Trophoblast cell (in vitro differentiated cells and primary cell): ENCODE measurements at regions not wholly inside any gene's neighbourhood (a gene's known extent, or its start where the extent isn't known, plus 50 kb on each side); places are given as distances from the start of the nearest gene placed in this dataset.

Source experiments
- DNase-seq, 2 donors: peaks; one replicate each; pipeline ENCODE4 v3.0.0-alpha.2; 2016
- H2AFZ ChIP-seq: 2 replicates; pipeline ENCODE4 v1.6.1; 2013; ENCODE audit warnings: low read length, moderate library complexity, mild to moderate bottlenecking; ENCODE audit not compliant: insufficient read depth, poor library complexity
- H2AK5ac ChIP-seq: 2 replicates; pipeline ENCODE4 v1.6.1; 2013; ENCODE audit warnings: mild to moderate bottlenecking, low read length
- H2BK120ac ChIP-seq: 2 replicates; pipeline ENCODE4 v1.6.1; 2013; ENCODE audit warnings: low read length, mild to moderate bottlenecking, moderate library complexity; ENCODE audit not compliant: insufficient read depth, poor library complexity
- H2BK12ac ChIP-seq: 2 replicates; pipeline ENCODE4 v1.6.1; 2013; ENCODE audit warnings: mild to moderate bottlenecking, low read length, moderate library complexity
- H2BK5ac ChIP-seq: 2 replicates; pipeline ENCODE4 v1.6.1; 2013; ENCODE audit warnings: low read length, low read depth, moderate library complexity, mild to moderate bottlenecking; ENCODE audit not compliant: poor library complexity
- H3K14ac ChIP-seq: 2 replicates; pipeline ENCODE4 v1.6.1; 2013; ENCODE audit warnings: mild to moderate bottlenecking, low read length
- H3K18ac ChIP-seq: 2 replicates; pipeline ENCODE4 v1.6.1; 2013; ENCODE audit warnings: mild to moderate bottlenecking, low read length
- H3K23ac ChIP-seq: 2 replicates; pipeline ENCODE4 v1.6.1; 2013; ENCODE audit warnings: low read length
- H3K27ac ChIP-seq: 2 replicates; pipeline ENCODE4 v1.5.1; 2013; ENCODE audit warnings: low read depth, mild to moderate bottlenecking, inconsistent platforms, low read length, moderate library complexity
- H3K27me3 ChIP-seq: 2 replicates; pipeline ENCODE4 v1.6.1; 2013; ENCODE audit warnings: inconsistent platforms, mild to moderate bottlenecking, low read length, moderate library complexity; ENCODE audit not compliant: insufficient read depth
- H3K36me3 ChIP-seq, 2 experiments: 1 replicate in 1 of 2; 2 replicates in 1 of 2; pipeline ENCODE4 v1.6.1; 2013; ENCODE audit warnings: low read length in 2 of 2, mild to moderate bottlenecking in 2 of 2, moderate library complexity in 1 of 2; ENCODE audit not compliant: insufficient read depth in 2 of 2, control insufficient read depth in 1 of 2
- H3K4ac ChIP-seq: 2 replicates; pipeline ENCODE4 v1.6.1; 2013; ENCODE audit warnings: low read depth, mild to moderate bottlenecking, low read length, moderate library complexity
- H3K4me1 ChIP-seq, 2 experiments: 1 replicate in 1 of 2; 2 replicates in 1 of 2; pipeline ENCODE4 v1.6.1; 2013; ENCODE audit warnings: low read length in 2 of 2, mild to moderate bottlenecking in 2 of 2, moderate library complexity in 1 of 2; ENCODE audit not compliant: insufficient read depth in 2 of 2, control insufficient read depth in 1 of 2
- H3K4me2 ChIP-seq: 2 replicates; pipeline ENCODE4 v1.6.1; 2013; ENCODE audit warnings: inconsistent platforms, mild to moderate bottlenecking, low read length, moderate library complexity
- H3K4me3 ChIP-seq: 2 replicates; pipeline ENCODE4 v1.5.1; 2013; ENCODE audit warnings: mild to moderate bottlenecking, low read depth, low read length, inconsistent platforms
- H3K79me1 ChIP-seq: one replicate; pipeline ENCODE4 v1.6.1; 2013; ENCODE audit warnings: low read length
- H3K79me2 ChIP-seq: 2 replicates; pipeline ENCODE4 v1.6.1; 2013; ENCODE audit warnings: low read length, mild to moderate bottlenecking; ENCODE audit not compliant: control insufficient read depth, insufficient read depth, poor library complexity
- H3K9ac ChIP-seq: 2 replicates; pipeline ENCODE4 v1.6.1; 2013; ENCODE audit warnings: mild to moderate bottlenecking, low read length
- H3K9me3 ChIP-seq: 2 replicates; pipeline ENCODE4 v1.6.1; 2013; ENCODE audit warnings: low read depth, mild to moderate bottlenecking, control low read depth, inconsistent platforms, low read length; ENCODE audit not compliant: insufficient read depth
- H4K12ac ChIP-seq: 2 replicates; pipeline ENCODE4 v1.6.1; 2013; ENCODE audit warnings: low read depth, mild to moderate bottlenecking, low read length, moderate library complexity
- H4K8ac ChIP-seq: 2 replicates; pipeline ENCODE4 v1.6.1; 2013; ENCODE audit warnings: low read depth, mild to moderate bottlenecking, low read length, moderate library complexity
- H4K91ac ChIP-seq: one replicate; pipeline ENCODE4 v1.6.1; 2013; ENCODE audit warnings: low read depth, mild to moderate bottlenecking, low read length, moderate library complexity
- WGBS: extraction: QIAGEN DNeasy Blood & Tissue Kit; methylation state at CpG from one replicate; pipeline ENCODE4 v1.1.7; 2013; ENCODE audit warnings: missing lambda C conversion rate; ENCODE audit not compliant: insufficient read length, insufficient coverage; ENCODE audit errors: extremely low coverage; 5-methylcytosine and 5-hydroxymethylcytosine counted together

DNA sequence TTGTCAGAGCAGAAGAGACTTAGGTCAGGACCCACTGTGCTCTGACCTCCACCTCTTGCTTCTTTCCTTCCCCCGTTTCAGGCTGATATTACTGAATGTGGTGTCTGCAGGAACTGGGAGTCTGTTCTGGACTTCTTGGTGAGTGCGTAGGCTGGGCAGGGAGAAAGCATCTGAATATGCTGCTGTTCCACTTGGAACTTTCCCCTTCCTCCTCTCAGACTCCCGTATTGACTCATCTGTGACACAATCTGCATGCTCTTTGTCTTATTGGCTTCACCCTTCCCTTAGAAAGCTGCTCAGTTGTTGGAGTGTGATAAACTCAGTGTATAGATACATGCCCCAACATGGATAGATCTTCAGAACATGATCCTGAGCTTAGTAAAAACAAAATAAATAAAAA lies 137.6 kb upstream of the HABP2 start:
- Histone ChIP-seq H4K12ac (no peak overlapping the region), H3K27me3 (no peaks in the 10 kb centered on the region), H3K9ac (no peak overlapping the region), H2AFZ (no peak overlapping the region), H3K14ac (no peak overlapping the region), H3K4me3 (no peak overlapping the region), H3K79me2 (no peaks in the 10 kb centered on the region), H2BK120ac (no peak overlapping the region), H2BK5ac (no peak overlapping the region), H2AK5ac (no peak overlapping the region), H3K4me1 (peaks cover 7 to 9% of the 10 kb centered on the region in 2 experiments), H4K91ac (no peak overlapping the region), H3K4me2 (no peak overlapping the region), H3K79me1 (peaks cover 3% of the 10 kb centered on the region), H4K8ac (no peak overlapping the region), H2BK12ac (no peak overlapping the region), H3K18ac (no peak overlapping the region), H3K27ac (no peak overlapping the region), H3K9me3 (peaks cover 2% of the 10 kb centered on the region), H3K23ac (no peak overlapping the region), H3K36me3 (peaks cover 0 to 2% of the 10 kb centered on the region in 2 experiments), H3K4ac (no peak overlapping the region)
- DNase-seq: peak; percentile 65 to 76
- no CpG with 5 or more reads among the region's 3 CpGs for WGBS

DNA sequence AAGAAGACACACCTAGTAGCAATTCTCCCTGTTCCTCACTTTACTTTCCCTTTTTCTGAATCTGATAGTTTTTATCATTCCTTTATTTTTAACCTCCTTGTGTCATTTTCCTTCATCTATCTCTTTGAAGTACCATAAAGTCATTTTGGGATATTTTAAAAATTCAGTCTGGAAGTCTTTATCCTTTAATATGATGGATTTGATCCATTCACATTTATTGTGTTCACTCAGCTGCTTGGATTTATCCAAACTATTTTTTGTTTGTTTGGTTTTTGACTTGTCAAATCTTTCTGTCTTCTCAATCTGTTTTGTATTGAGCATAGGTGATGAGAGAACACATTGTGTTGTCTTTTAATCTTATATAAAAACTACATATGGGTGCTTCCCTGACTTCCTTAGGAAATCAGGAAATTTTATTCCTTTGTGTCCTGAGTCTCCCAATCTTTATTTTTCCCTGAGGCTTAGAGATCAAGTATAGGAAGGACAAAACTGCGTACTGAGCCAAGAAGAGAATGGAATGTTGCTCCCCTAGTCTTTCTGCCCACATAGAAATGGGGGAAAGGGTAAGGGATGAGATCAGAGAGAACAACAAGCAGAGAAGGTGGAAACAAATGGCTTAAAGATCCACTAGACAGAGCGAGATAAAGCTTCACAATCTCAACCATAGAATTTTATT lies 132.7 kb upstream of the HABP2 start:
- H3K9me3 ChIP-seq: peaks cover 10% of the 10 kb centered on the region
- H2BK5ac ChIP-seq: no peak overlapping the region
- H3K14ac ChIP-seq: no peak overlapping the region
- no peak overlapping the region for H4K91ac ChIP-seq
- H2BK120ac ChIP-seq: no peak overlapping the region
- H3K9ac ChIP-seq: no peak overlapping the region
- H3K27me3 ChIP-seq: no peaks in the 10 kb centered on the region
- no peak overlapping the region for H3K23ac ChIP-seq
- H3K4ac ChIP-seq: no peak overlapping the region
- no peak overlapping the region for H2AK5ac ChIP-seq
- H3K36me3 ChIP-seq: peaks cover 0 to 2% of the 10 kb centered on the region in 2 experiments
- no CpG with 5 or more reads among the region's 2 CpGs for WGBS
- peaks cover 9% of the 10 kb centered on the region for H3K79me1 ChIP-seq
- H3K18ac ChIP-seq: no peak overlapping the region
- DNase-seq: peak; percentile 62 to 91
- H3K4me2 ChIP-seq: no peak overlapping the region
- no peak overlapping the region for H4K8ac ChIP-seq
- no peak overlapping the region for H2BK12ac ChIP-seq
- H3K27ac ChIP-seq: peak overlapping the region; percentile 21
- H4K12ac ChIP-seq: no peak overlapping the region
- no peak overlapping the region for H3K4me3 ChIP-seq
- no peak overlapping the region for H2AFZ ChIP-seq
- H3K79me2 ChIP-seq: peaks cover 3% of the 10 kb centered on the region
- peaks cover 7 to 10% of the 10 kb centered on the region in 2 experiments for H3K4me1 ChIP-seq

DNA sequence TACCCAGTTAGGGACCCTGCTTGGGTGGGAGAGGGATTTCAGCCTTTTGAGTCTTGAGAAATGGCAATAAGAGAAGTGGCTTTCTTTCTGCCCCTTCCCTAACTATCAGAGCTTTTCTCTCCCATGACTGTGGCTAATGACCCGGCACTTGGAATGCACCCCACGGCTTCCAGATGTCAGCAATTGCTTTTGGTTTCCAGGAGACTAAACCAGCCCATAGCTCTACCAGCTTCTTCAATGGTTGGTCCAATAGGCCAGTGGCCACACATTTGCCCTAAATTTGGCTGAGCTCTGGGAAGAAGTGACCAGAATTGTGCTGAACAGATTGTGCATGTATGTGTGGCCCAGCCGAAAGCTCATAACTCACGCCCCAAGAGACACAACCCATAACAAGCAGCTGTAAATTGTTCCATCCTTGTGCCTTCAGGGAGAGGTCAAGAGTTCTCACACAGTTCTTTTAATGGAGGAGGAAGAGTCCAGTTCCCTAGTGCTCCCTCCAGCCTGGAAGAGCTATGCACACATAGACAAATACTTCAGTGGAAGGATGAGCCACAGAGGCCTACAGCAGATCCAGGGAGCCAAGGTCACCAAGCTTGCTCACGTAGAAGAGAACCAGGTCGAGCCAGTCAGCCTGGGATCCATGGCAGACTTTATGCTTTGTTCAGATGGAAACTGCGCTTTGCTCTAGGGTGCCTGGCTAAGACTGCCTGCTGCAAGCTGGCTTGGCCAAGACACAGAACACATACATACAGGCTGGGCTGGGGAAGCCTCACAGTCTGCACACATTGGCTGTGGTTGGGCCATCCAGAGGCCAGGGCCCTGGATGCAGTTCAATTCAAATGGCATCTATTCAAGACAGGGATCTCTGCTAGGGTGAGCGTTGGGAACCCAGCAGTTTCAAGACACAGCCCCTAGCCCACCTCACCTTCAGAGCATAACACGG lies 131.8 kb upstream of the HABP2 start:
- WGBS: no CpG with 5 or more reads among the region's 9 CpGs
- DNase-seq: peak; percentile 76 to 88
- peak overlapping the region; percentile 51 for H2BK5ac ChIP-seq
- no peak overlapping the region for H4K8ac ChIP-seq
- H3K9me3 ChIP-seq: peaks cover 10% of the 10 kb centered on the region
- H3K9ac ChIP-seq: no peak overlapping the region
- H3K4me3 ChIP-seq: no peak overlapping the region
- H2AFZ ChIP-seq: no peak overlapping the region
- H3K27ac ChIP-seq: peak overlapping the region; percentile 32
- no peak overlapping the region for H3K23ac ChIP-seq
- H2AK5ac ChIP-seq: no peak overlapping the region
- peak overlapping the region; percentile 14 for H2BK12ac ChIP-seq
- no peak overlapping the region for H2BK120ac ChIP-seq
- H3K4me2 ChIP-seq: no peak overlapping the region
- H3K4me1 ChIP-seq: peaks cover 7 to 8% of the 10 kb centered on the region in 2 experiments
- H3K79me2 ChIP-seq: peaks cover 3% of the 10 kb centered on the region
- H3K36me3 ChIP-seq: peaks cover 0 to 2% of the 10 kb centered on the region in 2 experiments
- H4K12ac ChIP-seq: no peak overlapping the region
- no peaks in the 10 kb centered on the region for H3K27me3 ChIP-seq
- no peak overlapping the region for H3K14ac ChIP-seq
- H3K79me1 ChIP-seq: peaks cover 8% of the 10 kb centered on the region
- H3K4ac ChIP-seq: no peak overlapping the region
- peak overlapping the region; percentile 46 for H3K18ac ChIP-seq
- H4K91ac ChIP-seq: peak overlapping the region; percentile 57

DNA sequence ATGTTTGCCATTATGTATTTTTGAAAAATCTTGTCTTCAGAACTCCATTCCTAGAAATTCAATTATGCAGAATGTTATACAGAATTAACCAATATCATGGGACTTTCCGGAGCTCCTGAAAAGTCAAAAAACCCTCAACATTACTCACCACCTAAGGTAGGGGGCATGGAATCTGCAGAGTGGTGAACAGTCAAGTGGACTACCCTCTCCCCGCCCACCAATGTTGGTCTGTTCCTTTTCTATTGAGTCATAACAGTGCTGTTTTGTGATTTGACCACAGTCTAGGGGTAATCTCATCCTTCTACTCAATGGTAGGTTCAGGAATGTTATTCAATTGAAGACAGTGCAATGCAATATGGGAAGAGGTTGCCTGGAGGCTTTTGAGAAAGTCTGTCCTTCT lies 130.5 kb upstream of the HABP2 start:
- no peak overlapping the region for H3K23ac ChIP-seq
- H3K27me3 ChIP-seq: no peaks in the 10 kb centered on the region
- H4K8ac ChIP-seq: no peak overlapping the region
- H3K4me1 ChIP-seq: peaks cover 7 to 8% of the 10 kb centered on the region in 2 experiments
- H2BK120ac ChIP-seq: no peak overlapping the region
- peaks cover 3% of the 10 kb centered on the region for H3K79me2 ChIP-seq
- H4K91ac ChIP-seq: no peak overlapping the region
- no peak overlapping the region for H3K4ac ChIP-seq
- peaks cover 10% of the 10 kb centered on the region for H3K9me3 ChIP-seq
- H3K18ac ChIP-seq: no peak overlapping the region
- H2AFZ ChIP-seq: no peak overlapping the region
- no peak overlapping the region for H3K14ac ChIP-seq
- no peak overlapping the region for H3K4me2 ChIP-seq
- H4K12ac ChIP-seq: no peak overlapping the region
- DNase-seq: peak in 1 of 2 donors; percentile 37
- peaks cover 8% of the 10 kb centered on the region for H3K79me1 ChIP-seq
- no peak overlapping the region for H3K9ac ChIP-seq
- H3K4me3 ChIP-seq: no peak overlapping the region
- H3K36me3 ChIP-seq: peaks cover 0 to 2% of the 10 kb centered on the region in 2 experiments
- H2AK5ac ChIP-seq: no peak overlapping the region
- H2BK5ac ChIP-seq: no peak overlapping the region
- WGBS: no CpG with 5 or more reads among the region's 2 CpGs
- no peak overlapping the region for H2BK12ac ChIP-seq
- H3K27ac ChIP-seq: no peak overlapping the region
